Heart left ventricle (tissue), 16 donors: ENCODE measurements at regions not wholly inside any gene's neighbourhood (a gene's known extent, or its start where the extent isn't known, plus 50 kb on each side); places are given as distances from the start of the nearest gene placed in this dataset.

Experiments used
- ATAC-seq, 4 donors: fragments of 200-7000 bp; cut with Tn5 transposase; one replicate each; pipeline ENCODE4 v1.9.1; 2020 to 2022; ENCODE audit warnings: moderate library complexity in 4 of 4, mild to moderate bottlenecking in 3 of 4, moderate number of reproducible peaks in 1 of 4
- DNase-seq, 5 donors: peaks; one replicate each; pipeline ENCODE4 v3.0.0-alpha.2; 2020
- H3K27ac ChIP-seq, 12 donors: fragments of 200-600 bp; sonication (generic) in 4 of 12; one replicate each; pipeline versions ENCODE4 v1.5.0 to v1.8.0; 2016 to 2022; ENCODE audit warnings: mild to moderate bottlenecking in 2 of 12
- H3K27me3 ChIP-seq, 9 donors: fragments of 200-600 bp; sonication (generic) in 2 of 9; one replicate each; pipeline versions ENCODE4 v1.5.1 to v1.8.0; 2016 to 2022; ENCODE audit warnings: mild to moderate bottlenecking in 3 of 9
- H3K36me3 ChIP-seq, 9 donors: fragments of 200-600 bp; sonication (generic) in 2 of 9; one replicate each; pipeline versions ENCODE4 v1.5.0 to v1.8.0; 2018 to 2022; ENCODE audit warnings: mild to moderate bottlenecking in 2 of 9
- H3K4me1 ChIP-seq, 12 donors: fragments of 200-600 bp; sonication (generic) in 4 of 12; one replicate each; pipeline versions ENCODE4 v1.5.0 to v1.8.0; 2016 to 2022; ENCODE audit warnings: mild to moderate bottlenecking in 3 of 12
- H3K4me3 ChIP-seq, 12 donors: fragments of 200-600 bp; sonication (generic) in 4 of 12; one replicate each; pipeline versions ENCODE4 v1.5.0 to v1.8.0; 2017 to 2022; ENCODE audit warnings: mild to moderate bottlenecking in 9 of 12, moderate library complexity in 4 of 12
- H3K9me3 ChIP-seq, 12 donors: fragments of 200-600 bp; sonication (generic) in 4 of 12; one replicate each; pipeline versions ENCODE4 v1.5.0 to v1.8.0; 2016 to 2022; ENCODE audit warnings: mild to moderate bottlenecking in 1 of 12
- CTCF ChIP-seq, 12 donors: fragments of 200-600 bp; sonication (generic) in 4 of 12; IDR thresholded peaks; one replicate each; pipeline versions ENCODE4 v1.5.0 to v1.8.0; 2018 to 2022; ENCODE audit warnings: antibody characterized with exemption in 12 of 12, mild to moderate bottlenecking in 5 of 12
- POLR2A ChIP-seq, 2 donors: fragments of 450-650 bp; IDR thresholded peaks; one replicate each; pipeline ENCODE4 v1.6.1; 2017; ENCODE audit warnings: antibody characterized with exemption in 2 of 2, mild to moderate bottlenecking in 2 of 2, moderate library complexity in 2 of 2
- WGBS, 4 donors: extraction: QIAGEN DNeasy Blood & Tissue Kit in 2 of 4; methylation state at CpG; one replicate each; pipeline versions ENCODE4 v1.1.5 to v1.1.7; 2013 to 2018; 5-methylcytosine and 5-hydroxymethylcytosine counted together
- intact Hi-C, 10 donors: fragments of 100-400 bp; cut with DNase I; formaldehyde crosslinking; loops; one replicate each; pipeline versions ENCODE4 v1.11.1 to v1.14.2; 2022
- donor health status: ischemic (EF 13 %, LVEDD 7.1; RV severe dilation, severe dysfunction).
- donor health status: healthy with polysubstance abuse.
- donor health status: DM: no; HTN: yes; CAD: no.
- donor health status: DM: no; HTN: no; CAD: no.
- donor health status: ischemic (EF 25% LVEDD 6.9; RV normal size, moderate dysfunction).
- donor health status: ischemic (EF 25% LVEDD 5.7; RV mildly dilated, moderate dysfunction).
- donor health status: healthy.
- donor health status: DM: yes; HTN: yes; CAD: no.
- donor health status: ischemic (EF 35%, LVEDD 5.7; RV mildly dilated, moderate dysfunction).
- donor health status: nonischemic (EF 11% LVEDD 7.7; RV severe dilation, severe dysfunction).
- donor health status: DM: yes; HTN: yes; CAD: no.
- donor health status: PGD.
- donor health status: ischemic (EF 29% LVEDD 5.4; RV normal size, mild dysfunction).
- donor health status: nonischemic (EF 23%, LVEDD 6.1; RV moderate dilation, normal function).

- Histone ChIP-seq H3K4me3 (no peak overlapping the region), H3K4me1 (no peaks in the 10 kb centered on the region), H3K36me3 (no peaks in the 10 kb centered on the region), H3K27me3 (no peaks in the 10 kb centered on the region), H3K27ac (no peak overlapping the region), H3K9me3 (peaks cover 0 to 14% (median 1%) of the 10 kb centered on the region in 12 donors)
- DNase-seq (no peak), ATAC-seq (no peak)
- TF ChIP-seq CTCF (IDR thresholded peaks at IDR 0.05), result no peak
- TF ChIP-seq POLR2A (IDR thresholded peaks at IDR 0.05), result no peak
- 21 to 34% (median 30%) methylated on average over 1 of the region's 1 CpG for WGBS, 4 donors
- intact Hi-C loops, result no loop called here
Measured at GRCh38 chr6:67558985-67559384, 1076.1 kb upstream of the ADGRB3 start.

GRCh38 chr6:67544851-67545452 lies 1090.1 kb upstream of the ADGRB3 start:
- TF ChIP-seq CTCF (IDR thresholded peaks at IDR 0.05) (no peak), POLR2A (IDR thresholded peaks at IDR 0.05) (no peak)
- 72 to 77% (median 74%) methylated on average over 1 of the region's 1 CpG for WGBS, 4 donors
- no peak for ATAC-seq
- DNase-seq, result no peak
- intact Hi-C loops, result no loop called here
- no peak overlapping the region for H3K27ac ChIP-seq
- H3K27me3 ChIP-seq, result no peaks in the 10 kb centered on the region
- H3K9me3 ChIP-seq, result peaks cover 0 to 41% (median 8%) of the 10 kb centered on the region in 12 donors
- H3K4me3 ChIP-seq, result no peak overlapping the region
- H3K4me1 ChIP-seq, result no peaks in the 10 kb centered on the region
- no peaks in the 10 kb centered on the region for H3K36me3 ChIP-seq

GRCh38 chr6:67541586-67541985 lies 1093.5 kb upstream of the ADGRB3 start:
- H3K27me3 ChIP-seq, result no peaks in the 10 kb centered on the region
- no peak overlapping the region for H3K4me3 ChIP-seq
- TF ChIP-seq POLR2A (IDR thresholded peaks at IDR 0.05) (no peak), CTCF (IDR thresholded peaks at IDR 0.05) (no peak)
- H3K9me3 ChIP-seq, result peaks cover 0 to 37% (median 8%) of the 10 kb centered on the region in 12 donors
- ATAC-seq (no peak), DNase-seq (no peak)
- no peaks in the 10 kb centered on the region for H3K4me1 ChIP-seq
- no peak overlapping the region for H3K27ac ChIP-seq
- H3K36me3 ChIP-seq, result no peaks in the 10 kb centered on the region
- intact Hi-C loops, result no loop called here

- H3K4me3 ChIP-seq, result no peak overlapping the region
- H3K27me3 ChIP-seq, result no peaks in the 10 kb centered on the region
- no peaks in the 10 kb centered on the region for H3K36me3 ChIP-seq
- H3K9me3 ChIP-seq, result peaks cover 0 to 14% (median 0%) of the 10 kb centered on the region in 12 donors
- TF ChIP-seq POLR2A (IDR thresholded peaks at IDR 0.05), result no peak
- no peak for TF ChIP-seq CTCF (IDR thresholded peaks at IDR 0.05)
- WGBS, 4 donors, result 56 to 81% (median 60%) methylated on average over 1 of the region's 1 CpG
- H3K27ac ChIP-seq, result no peak overlapping the region
- DNase-seq (no peak), ATAC-seq (no peak)
- no peaks in the 10 kb centered on the region for H3K4me1 ChIP-seq
- intact Hi-C loops, result no loop called here
Measured at GRCh38 chr6:67538032-67538431, 1097.0 kb upstream of the ADGRB3 start.
